Uterus (tissue), 3 donors: ENCODE measurements at regions not wholly inside any gene's neighbourhood (a gene's known extent, or its start where the extent isn't known, plus 50 kb on each side); places are given as distances from the start of the nearest gene placed in this dataset.

Source experiments
- DNase-seq, 2 donors: peaks; one replicate each; pipeline ENCODE4 v3.0.0-alpha.2; 2019 to 2020
- H3K27ac ChIP-seq, 2 donors: fragments of 200-600 bp; sonication (generic); 1 replicate in 1 of 2; 2 replicates in 1 of 2; pipeline ENCODE4 v1.5.1; 2016 to 2018
- H3K27me3 ChIP-seq, 2 donors: fragments of 200-600 bp; sonication (generic); one replicate each; pipeline ENCODE4 v1.5.1; 2018 to 2019; ENCODE audit warnings: control low read depth in 1 of 2
- H3K36me3 ChIP-seq, 2 donors: fragments of 200-600 bp; sonication (generic); one replicate each; pipeline ENCODE4 v1.5.1; 2019; ENCODE audit warnings: control low read depth in 1 of 2
- H3K4me1 ChIP-seq, 2 donors: fragments of 200-600 bp; sonication (generic); one replicate each; pipeline ENCODE4 v1.5.1; 2018 to 2019; ENCODE audit warnings: control low read depth in 1 of 2
- H3K4me3 ChIP-seq, 2 donors: fragments of 200-600 bp; sonication (generic); 1 replicate in 1 of 2; 2 replicates in 1 of 2; pipeline ENCODE4 v1.5.1; 2018 to 2019; ENCODE audit warnings: mild to moderate bottlenecking in 1 of 2
- H3K9me3 ChIP-seq, 2 donors: fragments of 200-600 bp; sonication (generic); one replicate each; pipeline ENCODE4 v1.5.1; 2019; ENCODE audit warnings: control low read depth in 1 of 2
- CTCF ChIP-seq, 4 experiments: fragments of 200-600 bp in 2 of 4; fragments of 450-650 bp in 2 of 4; sonication (generic) in 2 of 4; IDR thresholded peaks; one replicate each; pipeline ENCODE4 v1.5.1; 2016 to 2019; ENCODE audit warnings: antibody characterized with exemption in 4 of 4, mild to moderate bottlenecking in 2 of 4, moderate library complexity in 1 of 4
- POLR2A ChIP-seq, 2 donors: fragments of 450-650 bp; IDR thresholded peaks; one replicate each; pipeline ENCODE4 v1.6.1; 2016; ENCODE audit warnings: antibody characterized with exemption in 2 of 2, mild to moderate bottlenecking in 1 of 2, moderate library complexity in 1 of 2
- intact Hi-C: fragments of 100-400 bp; cut with DNase I; formaldehyde crosslinking; loops from one replicate; pipeline ENCODE4 v1.15.1; 2023; ENCODE audit warnings: low total_unique reads
- donor health status: DM: yes; HTN: yes; CAD: no.

DNA sequence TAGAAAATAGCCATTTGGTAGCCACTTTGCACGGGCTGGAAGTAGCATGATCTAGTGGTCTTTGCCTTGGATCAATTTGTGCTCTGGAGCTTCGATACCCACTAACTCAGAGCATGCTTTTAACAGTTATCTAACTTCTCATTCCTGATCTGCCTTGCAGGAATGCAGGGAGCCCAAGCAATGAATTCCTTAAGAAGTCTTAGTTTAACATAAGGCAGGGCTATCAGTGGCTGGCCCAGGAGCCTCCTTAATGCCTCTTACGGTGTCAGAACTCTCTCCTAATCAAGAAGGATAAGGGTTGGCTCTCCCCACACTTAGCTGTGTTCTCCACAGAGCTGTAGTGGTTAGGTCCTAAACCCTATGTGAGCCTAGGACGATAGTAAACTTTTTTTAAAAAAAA lies 95.8 kb upstream of the TBCA start:
- Histone ChIP-seq H3K27ac (no peak overlapping the region), H3K9me3 (no peaks in the 10 kb centered on the region), H3K4me3 (no peak overlapping the region), H3K36me3 (no peaks in the 10 kb centered on the region), H3K27me3 (no peaks in the 10 kb centered on the region), H3K4me1 (no peaks in the 10 kb centered on the region)
- no peak for DNase-seq
- intact Hi-C loops, result no loop called here
- TF ChIP-seq POLR2A (IDR thresholded peaks at IDR 0.05) (no peak), CTCF (IDR thresholded peaks at IDR 0.05) (no peak)

DNA sequence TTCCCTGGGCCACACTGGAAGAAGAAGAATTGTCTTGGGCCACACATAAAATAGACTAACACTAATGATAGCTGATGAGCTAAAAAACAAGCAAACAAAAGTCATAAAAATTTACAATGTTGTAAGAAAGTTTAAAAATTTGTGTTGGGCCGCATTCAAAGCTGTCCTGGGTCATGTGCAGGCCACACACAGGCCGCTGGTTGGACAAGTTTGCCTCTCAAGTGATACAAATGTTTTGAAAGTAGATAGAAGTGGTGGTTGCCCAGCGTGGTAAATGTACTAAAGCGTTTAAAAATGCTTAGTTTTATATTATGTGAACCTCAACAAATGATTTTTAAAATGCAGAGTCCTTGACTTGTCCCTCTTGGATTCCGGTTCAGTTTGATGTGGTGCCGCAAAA lies 94.9 kb upstream of the TBCA start:
- TF ChIP-seq POLR2A (IDR thresholded peaks at IDR 0.05) (no peak), CTCF (IDR thresholded peaks at IDR 0.05) (no peak)
- Histone ChIP-seq H3K27ac (no peak overlapping the region), H3K9me3 (no peaks in the 10 kb centered on the region), H3K4me1 (no peaks in the 10 kb centered on the region), H3K27me3 (no peaks in the 10 kb centered on the region), H3K4me3 (no peak overlapping the region), H3K36me3 (no peaks in the 10 kb centered on the region)
- DNase-seq, result no peak
- intact Hi-C loops, result no loop called here

DNA sequence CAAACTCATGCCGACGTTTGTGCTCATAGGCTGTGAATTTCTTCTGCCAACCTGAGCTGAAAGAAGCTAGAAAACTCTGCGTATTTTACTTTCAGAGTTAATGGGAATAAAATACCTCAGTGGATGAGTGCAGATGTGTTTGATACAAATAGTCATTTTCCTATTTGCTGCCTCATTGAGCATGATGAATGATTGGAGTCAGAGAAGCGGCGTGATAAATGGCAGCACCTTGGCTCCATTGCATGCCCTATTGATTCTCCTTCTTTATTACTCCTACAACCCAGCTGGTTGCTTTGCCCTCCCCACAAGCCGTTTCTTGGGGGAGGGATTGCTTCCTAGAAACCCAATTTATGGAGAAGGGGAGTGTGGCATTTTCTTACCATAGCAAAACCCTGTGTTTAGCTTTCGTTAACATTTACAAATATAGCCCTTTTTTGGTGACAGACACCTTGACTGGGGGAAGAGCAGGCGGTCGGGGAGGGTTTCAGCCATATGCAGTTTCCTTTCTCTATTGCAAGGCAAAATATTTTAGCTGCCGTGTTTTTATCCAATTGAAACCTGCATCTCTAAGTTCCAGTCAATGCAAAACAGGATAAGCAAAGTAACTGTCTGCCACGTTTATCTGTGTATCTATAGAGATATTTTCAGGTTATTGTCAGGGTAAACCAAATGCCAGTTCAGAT lies 93.1 kb upstream of the TBCA start:
- H3K9me3 ChIP-seq, result no peaks in the 10 kb centered on the region
- no peak for TF ChIP-seq CTCF (IDR thresholded peaks at IDR 0.05)
- no peak for TF ChIP-seq POLR2A (IDR thresholded peaks at IDR 0.05)
- H3K27ac ChIP-seq, result no peak overlapping the region
- H3K4me1 ChIP-seq, result no peaks in the 10 kb centered on the region
- no peaks in the 10 kb centered on the region for H3K36me3 ChIP-seq
- intact Hi-C loops, result no loop called here
- H3K4me3 ChIP-seq, result no peak overlapping the region
- H3K27me3 ChIP-seq, result no peaks in the 10 kb centered on the region
- no peak for DNase-seq

- DNase-seq, result no peak
- TF ChIP-seq CTCF (IDR thresholded peaks at IDR 0.05) (no peak), POLR2A (IDR thresholded peaks at IDR 0.05) (no peak)
- Histone ChIP-seq H3K27me3 (no peaks in the 10 kb centered on the region), H3K4me1 (no peaks in the 10 kb centered on the region), H3K9me3 (no peaks in the 10 kb centered on the region), H3K27ac (no peak overlapping the region), H3K36me3 (no peaks in the 10 kb centered on the region), H3K4me3 (no peak overlapping the region)
- intact Hi-C loops, result no loop called here
Measured at GRCh38 chr5:77867914-77868313, 91.8 kb upstream of the TBCA start.

DNA sequence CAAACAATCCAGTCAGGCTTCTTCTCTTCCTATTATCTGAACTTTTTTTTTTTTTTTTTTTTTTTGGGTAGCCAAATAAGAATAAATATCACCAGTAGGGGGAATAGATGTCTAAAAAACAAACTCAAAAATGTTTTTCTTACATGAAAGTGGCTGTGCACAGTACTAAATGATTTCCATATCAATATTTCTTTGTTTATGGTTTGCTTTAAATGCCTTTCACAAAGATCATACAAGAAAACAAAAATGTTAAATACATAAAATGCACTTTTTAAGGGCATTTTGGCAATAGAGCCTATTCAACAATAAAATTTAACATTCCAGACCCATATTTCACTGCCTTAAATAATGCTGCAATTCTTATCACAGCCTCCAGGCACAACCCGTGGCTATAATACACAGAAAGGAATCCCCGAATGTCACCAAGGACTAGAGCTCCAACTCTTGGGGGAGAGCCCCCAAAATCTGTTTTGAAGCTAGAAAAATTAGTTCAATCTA lies 91.1 kb upstream of the TBCA start:
- Histone ChIP-seq H3K4me1 (no peaks in the 10 kb centered on the region), H3K27me3 (no peaks in the 10 kb centered on the region), H3K36me3 (no peaks in the 10 kb centered on the region), H3K4me3 (no peak overlapping the region), H3K27ac (no peak overlapping the region), H3K9me3 (no peaks in the 10 kb centered on the region)
- TF ChIP-seq CTCF (IDR thresholded peaks at IDR 0.05) (peak in 1 of 4 experiments; percentile 11), POLR2A (IDR thresholded peaks at IDR 0.05) (no peak)
- intact Hi-C loops, result no loop called here
- no peak for DNase-seq
